Neural progenitor cell (in vitro differentiated cells): ENCODE measurements at regions not wholly inside any gene's neighbourhood (a gene's known extent, or its start where the extent isn't known, plus 50 kb on each side); places are given as distances from the start of the nearest gene placed in this dataset.

Experiments used
- EZH2 ChIP-seq: fragments of 200-600 bp; sonication (generic); IDR thresholded peaks from 2 replicates; pipeline ENCODE4 v1.6.1; 2017; ENCODE audit warnings: antibody characterized with exemption, mild to moderate bottlenecking, moderate library complexity
- EZH2phosphoT487 ChIP-seq: fragments of 200-600 bp; sonication (generic); IDR thresholded peaks from 2 replicates; pipeline ENCODE4 v1.6.1; 2017; ENCODE audit warnings: antibody characterized with exemption
- TF ChIP-seq, protein P1 (sequence below): fragments of 200-600 bp; sonication (generic); IDR thresholded peaks from 2 replicates; pipeline ENCODE4 v1.5.1; 2017; ENCODE audit warnings: antibody characterized with exemption, mild to moderate bottlenecking

DNA sequence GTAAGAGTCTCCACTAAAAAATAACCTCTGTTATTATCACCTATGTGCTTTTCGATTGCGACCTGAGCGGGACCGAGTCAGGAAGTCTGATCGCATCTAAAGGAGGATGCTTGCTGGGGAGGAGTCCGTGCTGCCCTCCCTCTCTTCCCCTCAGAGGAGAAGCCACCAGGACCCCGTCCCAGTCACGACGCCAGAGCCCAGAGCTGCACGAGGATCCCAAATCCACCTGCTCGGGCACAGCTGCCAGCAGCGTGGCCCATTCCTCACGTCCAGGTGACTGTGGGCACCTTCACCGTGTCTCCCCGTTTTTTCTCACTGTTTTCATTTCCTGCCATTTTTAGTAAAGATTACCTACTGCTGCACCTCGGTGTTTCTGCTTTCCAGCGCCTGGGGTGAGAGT, 390.3 kb downstream of the BRD1 start:
- TF ChIP-seq, protein P1, sequence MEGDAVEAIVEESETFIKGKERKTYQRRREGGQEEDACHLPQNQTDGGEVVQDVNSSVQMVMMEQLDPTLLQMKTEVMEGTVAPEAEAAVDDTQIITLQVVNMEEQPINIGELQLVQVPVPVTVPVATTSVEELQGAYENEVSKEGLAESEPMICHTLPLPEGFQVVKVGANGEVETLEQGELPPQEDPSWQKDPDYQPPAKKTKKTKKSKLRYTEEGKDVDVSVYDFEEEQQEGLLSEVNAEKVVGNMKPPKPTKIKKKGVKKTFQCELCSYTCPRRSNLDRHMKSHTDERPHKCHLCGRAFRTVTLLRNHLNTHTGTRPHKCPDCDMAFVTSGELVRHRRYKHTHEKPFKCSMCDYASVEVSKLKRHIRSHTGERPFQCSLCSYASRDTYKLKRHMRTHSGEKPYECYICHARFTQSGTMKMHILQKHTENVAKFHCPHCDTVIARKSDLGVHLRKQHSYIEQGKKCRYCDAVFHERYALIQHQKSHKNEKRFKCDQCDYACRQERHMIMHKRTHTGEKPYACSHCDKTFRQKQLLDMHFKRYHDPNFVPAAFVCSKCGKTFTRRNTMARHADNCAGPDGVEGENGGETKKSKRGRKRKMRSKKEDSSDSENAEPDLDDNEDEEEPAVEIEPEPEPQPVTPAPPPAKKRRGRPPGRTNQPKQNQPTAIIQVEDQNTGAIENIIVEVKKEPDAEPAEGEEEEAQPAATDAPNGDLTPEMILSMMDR: no peak
- TF ChIP-seq EZH2 (no peak), EZH2phosphoT487 (no peak)
